ENCODE measurements at regions not wholly inside any gene's neighbourhood (a gene's known extent, or its start where the extent isn't known, plus 50 kb on each side); places are given as distances from the start of the nearest gene placed in this dataset.

- TF ChIP-seq POLR2A (IDR thresholded peaks at IDR 0.05; ENCODE audit: low read length) (no peak), GATA1 (IDR thresholded peaks at IDR 0.05; ENCODE audit: low read depth, low read length) (no peak)
Measured at GRCh38 chr4:52202931-52203330, 151.8 kb downstream of the SPATA18 start.

Data from erythroblast (primary cell).